ENCODE measurements at regions not wholly inside any gene's neighbourhood (a gene's known extent, or its start where the extent isn't known, plus 50 kb on each side); places are given as distances from the start of the nearest gene placed in this dataset.

- TF ChIP-seq EP300 (IDR thresholded peaks at IDR 0.05) (no peak), POLR2AphosphoS5 (IDR thresholded peaks at IDR 0.05) (no peak), POLR2A (IDR thresholded peaks at IDR 0.05) (no peak)
- TF ChIP-seq, protein P1, sequence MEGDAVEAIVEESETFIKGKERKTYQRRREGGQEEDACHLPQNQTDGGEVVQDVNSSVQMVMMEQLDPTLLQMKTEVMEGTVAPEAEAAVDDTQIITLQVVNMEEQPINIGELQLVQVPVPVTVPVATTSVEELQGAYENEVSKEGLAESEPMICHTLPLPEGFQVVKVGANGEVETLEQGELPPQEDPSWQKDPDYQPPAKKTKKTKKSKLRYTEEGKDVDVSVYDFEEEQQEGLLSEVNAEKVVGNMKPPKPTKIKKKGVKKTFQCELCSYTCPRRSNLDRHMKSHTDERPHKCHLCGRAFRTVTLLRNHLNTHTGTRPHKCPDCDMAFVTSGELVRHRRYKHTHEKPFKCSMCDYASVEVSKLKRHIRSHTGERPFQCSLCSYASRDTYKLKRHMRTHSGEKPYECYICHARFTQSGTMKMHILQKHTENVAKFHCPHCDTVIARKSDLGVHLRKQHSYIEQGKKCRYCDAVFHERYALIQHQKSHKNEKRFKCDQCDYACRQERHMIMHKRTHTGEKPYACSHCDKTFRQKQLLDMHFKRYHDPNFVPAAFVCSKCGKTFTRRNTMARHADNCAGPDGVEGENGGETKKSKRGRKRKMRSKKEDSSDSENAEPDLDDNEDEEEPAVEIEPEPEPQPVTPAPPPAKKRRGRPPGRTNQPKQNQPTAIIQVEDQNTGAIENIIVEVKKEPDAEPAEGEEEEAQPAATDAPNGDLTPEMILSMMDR (IDR thresholded peaks at IDR 0.05), result no peak
- Histone ChIP-seq H3K36me3 (no peaks in the 10 kb centered on the region), H3K4me1 (peaks cover 8% of the 10 kb centered on the region), H3K9me3 (no peaks in the 10 kb centered on the region), H3K4me3 (no peak overlapping the region), H3K27me3 (no peaks in the 10 kb centered on the region), H3K27ac (no peak overlapping the region)
- no peak for DNase-seq (ENCODE audit: low spot score in 2 of 2)
- 62% methylated on average over 3 of the region's 4 CpGs for WGBS
These were observed 215.5 kb upstream of the KCNMB2 start for GRCh38 chr3:178320456-178321351.

- Histone ChIP-seq H3K9me3 (no peaks in the 10 kb centered on the region), H3K4me3 (no peak overlapping the region), H3K27ac (no peak overlapping the region), H3K36me3 (no peaks in the 10 kb centered on the region), H3K27me3 (no peaks in the 10 kb centered on the region), H3K4me1 (peaks cover 8% of the 10 kb centered on the region)
- TF ChIP-seq, protein P1 (IDR thresholded peaks at IDR 0.05), result no peak
- no peak for TF ChIP-seq EP300 (IDR thresholded peaks at IDR 0.05)
- no peak for TF ChIP-seq POLR2AphosphoS5 (IDR thresholded peaks at IDR 0.05)
- TF ChIP-seq POLR2A (IDR thresholded peaks at IDR 0.05), result no peak
- WGBS, result 93% methylated on average over 5 of the region's 5 CpGs
- no peak for DNase-seq (ENCODE audit: low spot score in 2 of 2)
These were observed 211.9 kb upstream of the KCNMB2 start for GRCh38 chr3:178324356-178324755.

DNA sequence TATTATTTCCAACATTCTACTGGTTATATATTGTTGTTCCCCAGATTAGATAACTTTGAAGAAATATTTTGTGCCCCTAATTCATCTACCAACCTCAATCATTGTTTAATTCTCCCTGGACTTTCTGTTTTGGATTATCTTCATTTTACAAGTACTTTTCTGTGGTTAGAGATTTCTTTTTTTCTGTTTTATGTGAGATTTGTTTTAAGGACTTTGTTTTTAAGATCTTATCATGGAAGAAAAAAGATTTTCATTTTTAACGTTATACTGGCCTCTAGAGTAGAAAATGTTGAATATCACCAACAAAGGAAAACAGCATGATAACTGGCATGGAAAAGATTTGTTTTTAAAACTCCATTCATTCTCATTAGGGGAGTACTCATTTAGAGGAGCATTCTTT lies 210.9 kb upstream of the KCNMB2 start:
- TF ChIP-seq, protein P1 (IDR thresholded peaks at IDR 0.05), result no peak
- TF ChIP-seq POLR2A (IDR thresholded peaks at IDR 0.05), result no peak
- TF ChIP-seq EP300 (IDR thresholded peaks at IDR 0.05), result no peak
- TF ChIP-seq POLR2AphosphoS5 (IDR thresholded peaks at IDR 0.05), result no peak
- H3K4me3 ChIP-seq, result no peak overlapping the region
- 2% methylated on average over 1 of the region's 1 CpG for WGBS
- no peaks in the 10 kb centered on the region for H3K36me3 ChIP-seq
- no peaks in the 10 kb centered on the region for H3K27me3 ChIP-seq
- no peak overlapping the region for H3K27ac ChIP-seq
- H3K9me3 ChIP-seq, result no peaks in the 10 kb centered on the region
- H3K4me1 ChIP-seq, result peaks cover 8% of the 10 kb centered on the region
- no peak for DNase-seq (ENCODE audit: low spot score in 2 of 2)

DNA sequence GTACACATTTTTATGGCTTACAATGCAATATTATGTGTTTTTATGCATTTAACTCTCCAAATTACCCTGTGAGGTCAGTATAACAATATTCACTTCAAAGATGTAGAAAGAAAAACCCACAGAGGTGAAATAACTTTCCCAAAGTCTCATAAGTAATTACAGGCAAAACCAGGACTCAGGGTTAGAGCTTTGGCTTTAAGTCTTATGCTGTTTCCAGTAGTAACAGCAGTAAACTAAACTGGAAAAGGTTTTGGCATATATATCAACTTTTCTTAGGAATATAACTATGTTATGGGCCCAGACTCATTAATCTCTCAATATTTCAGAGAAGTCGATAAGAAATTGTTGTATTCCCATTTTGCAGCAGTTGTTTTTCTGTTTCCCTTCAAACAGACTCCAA lies 206.3 kb upstream of the KCNMB2 start:
- no peak for DNase-seq (ENCODE audit: low spot score in 2 of 2)
- H3K9me3 ChIP-seq, result no peaks in the 10 kb centered on the region
- no peaks in the 10 kb centered on the region for H3K27me3 ChIP-seq
- no peak overlapping the region for H3K4me3 ChIP-seq
- no peak overlapping the region for H3K27ac ChIP-seq
- peaks cover 2% of the 10 kb centered on the region for H3K4me1 ChIP-seq
- 69% methylated on average over 1 of the region's 1 CpG for WGBS
- TF ChIP-seq, protein P1 (IDR thresholded peaks at IDR 0.05), result no peak
- TF ChIP-seq POLR2AphosphoS5 (IDR thresholded peaks at IDR 0.05) (no peak), EP300 (IDR thresholded peaks at IDR 0.05) (no peak), POLR2A (IDR thresholded peaks at IDR 0.05) (no peak)
- H3K36me3 ChIP-seq, result no peaks in the 10 kb centered on the region

- Histone ChIP-seq H3K4me3 (no peak overlapping the region), H3K27ac (no peak overlapping the region), H3K9me3 (no peaks in the 10 kb centered on the region), H3K27me3 (no peaks in the 10 kb centered on the region), H3K36me3 (no peaks in the 10 kb centered on the region), H3K4me1 (no peaks in the 10 kb centered on the region)
- no peak for DNase-seq (ENCODE audit: low spot score in 2 of 2)
- TF ChIP-seq, protein P1 (IDR thresholded peaks at IDR 0.05), result no peak
- TF ChIP-seq POLR2A (IDR thresholded peaks at IDR 0.05) (no peak), EP300 (IDR thresholded peaks at IDR 0.05) (no peak), POLR2AphosphoS5 (IDR thresholded peaks at IDR 0.05) (no peak)
- 97% methylated on average over 3 of the region's 3 CpGs for WGBS
These were observed 202.0 kb upstream of the KCNMB2 start for GRCh38 chr3:178334239-178334638.
